ENCODE measurements at regions not wholly inside any gene's neighbourhood (a gene's known extent, or its start where the extent isn't known, plus 50 kb on each side); places are given as distances from the start of the nearest gene placed in this dataset.
"Not testable (repeated sequence)": the region's sequence is repeated elsewhere in the genome, so short reads cannot be mapped to it uniquely, and the experiment has no call there.

GRCh38 chr17:33929181-33929724 is 325.8 kb upstream of the CCL2 start:
- H3K36me3 ChIP-seq, result no peaks in the 10 kb centered on the region
- WGBS, 3 donors, result 27 to 46% (median 35%) methylated on average over 9 of the region's 9 CpGs
- H3K4me1 ChIP-seq (ENCODE audit: insufficient read depth), result no peaks in the 10 kb centered on the region
- H3K27ac ChIP-seq, result no peak overlapping the region
- intact Hi-C loops (cut with DNase I), result no loop called here
- no peaks in the 10 kb centered on the region for H3K9me3 ChIP-seq
- no peak overlapping the region for H3K4me3 ChIP-seq
- no peaks in the 10 kb centered on the region for H3K27me3 ChIP-seq
- TF ChIP-seq, protein P1, sequence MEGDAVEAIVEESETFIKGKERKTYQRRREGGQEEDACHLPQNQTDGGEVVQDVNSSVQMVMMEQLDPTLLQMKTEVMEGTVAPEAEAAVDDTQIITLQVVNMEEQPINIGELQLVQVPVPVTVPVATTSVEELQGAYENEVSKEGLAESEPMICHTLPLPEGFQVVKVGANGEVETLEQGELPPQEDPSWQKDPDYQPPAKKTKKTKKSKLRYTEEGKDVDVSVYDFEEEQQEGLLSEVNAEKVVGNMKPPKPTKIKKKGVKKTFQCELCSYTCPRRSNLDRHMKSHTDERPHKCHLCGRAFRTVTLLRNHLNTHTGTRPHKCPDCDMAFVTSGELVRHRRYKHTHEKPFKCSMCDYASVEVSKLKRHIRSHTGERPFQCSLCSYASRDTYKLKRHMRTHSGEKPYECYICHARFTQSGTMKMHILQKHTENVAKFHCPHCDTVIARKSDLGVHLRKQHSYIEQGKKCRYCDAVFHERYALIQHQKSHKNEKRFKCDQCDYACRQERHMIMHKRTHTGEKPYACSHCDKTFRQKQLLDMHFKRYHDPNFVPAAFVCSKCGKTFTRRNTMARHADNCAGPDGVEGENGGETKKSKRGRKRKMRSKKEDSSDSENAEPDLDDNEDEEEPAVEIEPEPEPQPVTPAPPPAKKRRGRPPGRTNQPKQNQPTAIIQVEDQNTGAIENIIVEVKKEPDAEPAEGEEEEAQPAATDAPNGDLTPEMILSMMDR (IDR thresholded peaks at IDR 0.05), result no peak
- TF ChIP-seq EP300 (IDR thresholded peaks at IDR 0.05), result no peak
- no peak for TF ChIP-seq POLR2A (IDR thresholded peaks at IDR 0.05)
- DNase-seq, result no peak

GRCh38 chr17:33931148-33931814 is 323.8 kb upstream of the CCL2 start:
- DNase-seq; H3K27me3 ChIP-seq; H3K27ac ChIP-seq; H3K4me1 ChIP-seq (ENCODE audit: insufficient read depth); H3K9me3 ChIP-seq; H3K36me3 ChIP-seq; intact Hi-C loops (cut with DNase I); H3K4me3 ChIP-seq: not testable (repeated sequence)
- WGBS, 3 donors, result 83 to 90% (median 84%) methylated on average over 19 of the region's 19 CpGs

- TF ChIP-seq, protein P1 (IDR thresholded peaks at IDR 0.05), result no peak
- TF ChIP-seq POLR2A (IDR thresholded peaks at IDR 0.05) (no peak), EP300 (IDR thresholded peaks at IDR 0.05) (no peak)
- Histone ChIP-seq H3K4me3 (no peak overlapping the region), H3K27ac (no peak overlapping the region), H3K36me3 (no peaks in the 10 kb centered on the region), H3K9me3 (no peaks in the 10 kb centered on the region), H3K4me1 (ENCODE audit: insufficient read depth) (no peaks in the 10 kb centered on the region), H3K27me3 (no peaks in the 10 kb centered on the region)
- WGBS, 3 donors, result 57 to 64% (median 61%) methylated on average over 2 of the region's 2 CpGs
- no peak for DNase-seq
- intact Hi-C loops (cut with DNase I), result no loop called here
Measured at GRCh38 chr17:33932996-33933395, 322.1 kb upstream of the CCL2 start.

DNA sequence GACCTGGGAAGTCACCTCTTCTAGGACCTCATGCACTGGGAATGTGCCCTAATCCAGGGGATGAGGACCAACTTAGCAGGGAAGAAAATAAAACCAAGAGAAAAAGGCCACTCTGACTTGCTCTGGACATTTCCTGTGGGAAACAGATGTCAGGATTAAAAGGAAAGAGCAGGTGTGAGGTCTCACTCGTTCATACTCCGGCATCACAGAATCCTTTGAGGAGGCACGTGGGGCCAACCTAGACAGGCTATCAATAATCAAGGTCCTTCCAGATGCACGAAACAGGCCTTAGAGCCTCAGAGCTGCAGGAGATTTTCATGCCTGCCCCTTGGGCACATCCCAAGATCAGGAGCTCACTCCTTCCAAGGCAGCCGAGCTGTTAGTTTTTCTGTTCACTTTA is 321.5 kb upstream of the CCL2 start:
- Histone ChIP-seq H3K9me3 (no peaks in the 10 kb centered on the region), H3K36me3 (no peaks in the 10 kb centered on the region), H3K27me3 (no peaks in the 10 kb centered on the region), H3K27ac (no peak overlapping the region), H3K4me3 (no peak overlapping the region), H3K4me1 (ENCODE audit: insufficient read depth) (no peaks in the 10 kb centered on the region)
- TF ChIP-seq EP300 (IDR thresholded peaks at IDR 0.05) (no peak), POLR2A (IDR thresholded peaks at IDR 0.05) (no peak)
- TF ChIP-seq, protein P1 (IDR thresholded peaks at IDR 0.05), result no peak
- WGBS, 3 donors, result 3 to 9% (median 6%) methylated on average over 5 of the region's 5 CpGs
- no peak for DNase-seq
- intact Hi-C loops (cut with DNase I), result no loop called here

- Histone ChIP-seq H3K27ac (no peak overlapping the region), H3K9me3 (no peaks in the 10 kb centered on the region), H3K36me3 (no peaks in the 10 kb centered on the region), H3K4me1 (ENCODE audit: insufficient read depth) (no peaks in the 10 kb centered on the region), H3K27me3 (no peaks in the 10 kb centered on the region), H3K4me3 (no peak overlapping the region)
- intact Hi-C loops (cut with DNase I), result no loop called here
- 85 to 96% (median 86%) methylated on average over 1 of the region's 1 CpG for WGBS, 3 donors
- TF ChIP-seq, protein P1 (IDR thresholded peaks at IDR 0.05), result no peak
- TF ChIP-seq POLR2A (IDR thresholded peaks at IDR 0.05) (no peak), EP300 (IDR thresholded peaks at IDR 0.05) (no peak)
- DNase-seq, result no peak
Measured at GRCh38 chr17:33934696-33935095, 320.4 kb upstream of the CCL2 start.
